GM12875 (cell line): ENCODE measurements at regions not wholly inside any gene's neighbourhood (a gene's known extent, or its start where the extent isn't known, plus 50 kb on each side); places are given as distances from the start of the nearest gene placed in this dataset.

Source experiments
- H3K4me3 ChIP-seq: one replicate; pipeline ENCODE4 v1.5.1; 2011; ENCODE audit warnings: low read depth, low read length, control low read depth
- CTCF ChIP-seq: IDR thresholded peaks from 2 replicates; pipeline ENCODE4 v1.5.1; 2011; ENCODE audit warnings: low read depth, mild to moderate bottlenecking, control low read depth, inconsistent platforms, low read length, moderate library complexity, borderline replicate concordance; ENCODE audit not compliant: insufficient read depth

GRCh38 chr5:30850866-30851265, 342.6 kb upstream of the CDH6 start:
- H3K4me3 ChIP-seq = no peak overlapping the region
- TF ChIP-seq CTCF = no peak

GRCh38 chr5:30849931-30850710, 343.4 kb upstream of the CDH6 start:
- TF ChIP-seq CTCF = no peak
- H3K4me3 ChIP-seq = no peak overlapping the region

- TF ChIP-seq CTCF = no peak
- no peak overlapping the region for H3K4me3 ChIP-seq
Measured at GRCh38 chr5:30846171-30846570, 347.3 kb upstream of the CDH6 start.

- TF ChIP-seq CTCF = no peak
- H3K4me3 ChIP-seq = no peak overlapping the region
Measured at GRCh38 chr5:30845194-30845593, 348.3 kb upstream of the CDH6 start.

GRCh38 chr5:30843541-30843940, 349.9 kb upstream of the CDH6 start:
- no peak overlapping the region for H3K4me3 ChIP-seq
- no peak for TF ChIP-seq CTCF

- no peak overlapping the region for H3K4me3 ChIP-seq
- TF ChIP-seq CTCF = no peak
Measured at GRCh38 chr5:30839956-30840355, 353.5 kb upstream of the CDH6 start.

GRCh38 chr5:30838936-30839496, 354.5 kb upstream of the CDH6 start:
- TF ChIP-seq CTCF = no peak
- H3K4me3 ChIP-seq = no peak overlapping the region
